ENCODE measurements at regions not wholly inside any gene's neighbourhood (a gene's known extent, or its start where the extent isn't known, plus 50 kb on each side); places are given as distances from the start of the nearest gene placed in this dataset.

DNA sequence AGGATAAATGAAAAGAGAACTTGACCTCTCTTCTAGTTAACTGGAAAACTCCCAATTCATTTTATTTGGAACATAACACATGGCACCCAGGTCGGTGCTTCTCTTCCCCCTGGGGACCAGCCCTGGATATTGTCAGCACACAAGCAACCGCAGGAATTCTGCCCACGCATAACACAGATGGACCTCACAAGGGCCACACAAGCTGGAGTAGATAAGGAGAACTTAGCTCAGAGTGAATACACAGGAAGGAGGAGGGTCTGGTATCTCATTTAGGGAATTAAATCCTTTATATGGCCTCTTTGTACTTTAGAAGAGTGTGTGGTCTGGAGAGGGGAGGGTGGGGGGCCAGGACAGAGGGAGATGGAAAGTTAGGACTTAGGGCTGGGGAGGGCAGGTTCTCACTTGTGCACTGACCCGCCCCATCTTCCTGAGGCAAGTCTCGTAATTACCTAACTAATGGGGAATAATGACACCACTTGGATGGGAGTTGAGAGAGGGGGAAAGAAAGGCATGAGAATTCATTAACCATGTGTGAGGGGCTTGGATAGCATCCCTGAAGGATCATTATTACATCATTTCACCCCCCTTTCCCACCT is 341.2 kb upstream of the WWC1 start:
- TF ChIP-seq POLR2AphosphoS5 (IDR thresholded peaks at IDR 0.05) (no peak), CTCF (IDR thresholded peaks at IDR 0.05) (no peak), EP300 (IDR thresholded peaks at IDR 0.05; ENCODE audit: low read depth) (no peak)

Data from transverse colon (tissue), 4 donors.